ENCODE measurements at regions not wholly inside any gene's neighbourhood (a gene's known extent, or its start where the extent isn't known, plus 50 kb on each side); places are given as distances from the start of the nearest gene placed in this dataset.

- Histone ChIP-seq H3K27me3 (ENCODE audit: control insufficient read depth in 3 of 3, insufficient read depth in 3 of 3, low read length in 3 of 3) (no peaks in the 10 kb centered on the region), H3K9me3 (ENCODE audit: control insufficient read depth in 3 of 3, low read length in 3 of 3) (no peaks in the 10 kb centered on the region), H3K4me1 (ENCODE audit: control insufficient read depth in 3 of 3, insufficient read depth in 3 of 3, low read length in 3 of 3) (no peaks in the 10 kb centered on the region), H3K4me3 (ENCODE audit: low read length in 3 of 3) (no peak overlapping the region), H3K9ac (ENCODE audit: low read depth in 1 of 3, low read length in 3 of 3) (no peak overlapping the region), H3K27ac (ENCODE audit: low read depth, low read length) (no peak overlapping the region), H3K36me3 (ENCODE audit: control insufficient read depth in 3 of 3, insufficient read depth in 3 of 3, low read length in 3 of 3) (no peaks in the 10 kb centered on the region)
Measured at GRCh38 chr6:19070520-19070919, 683.4 kb downstream of the RNF144B start.

- Histone ChIP-seq H3K9me3 (ENCODE audit: control insufficient read depth in 3 of 3, low read length in 3 of 3) (no peaks in the 10 kb centered on the region), H3K4me3 (ENCODE audit: low read length in 3 of 3) (no peak overlapping the region), H3K27ac (ENCODE audit: low read depth, low read length) (no peak overlapping the region), H3K9ac (ENCODE audit: low read depth in 1 of 3, low read length in 3 of 3) (no peak overlapping the region), H3K36me3 (ENCODE audit: control insufficient read depth in 3 of 3, insufficient read depth in 3 of 3, low read length in 3 of 3) (no peaks in the 10 kb centered on the region), H3K4me1 (ENCODE audit: control insufficient read depth in 3 of 3, insufficient read depth in 3 of 3, low read length in 3 of 3) (no peaks in the 10 kb centered on the region), H3K27me3 (ENCODE audit: control insufficient read depth in 3 of 3, insufficient read depth in 3 of 3, low read length in 3 of 3) (no peaks in the 10 kb centered on the region)
Measured at GRCh38 chr6:19083801-19084200, 696.7 kb downstream of the RNF144B start.

GRCh38 chr6:19086480-19086879, 699.3 kb downstream of the RNF144B start:
- Histone ChIP-seq H3K36me3 (ENCODE audit: control insufficient read depth in 3 of 3, insufficient read depth in 3 of 3, low read length in 3 of 3) (no peaks in the 10 kb centered on the region), H3K4me3 (ENCODE audit: low read length in 3 of 3) (no peak overlapping the region), H3K9ac (ENCODE audit: low read depth in 1 of 3, low read length in 3 of 3) (no peak overlapping the region), H3K4me1 (ENCODE audit: control insufficient read depth in 3 of 3, insufficient read depth in 3 of 3, low read length in 3 of 3) (no peaks in the 10 kb centered on the region), H3K9me3 (ENCODE audit: control insufficient read depth in 3 of 3, low read length in 3 of 3) (no peaks in the 10 kb centered on the region), H3K27ac (ENCODE audit: low read depth, low read length) (no peak overlapping the region), H3K27me3 (ENCODE audit: control insufficient read depth in 3 of 3, insufficient read depth in 3 of 3, low read length in 3 of 3) (no peaks in the 10 kb centered on the region)

DNA sequence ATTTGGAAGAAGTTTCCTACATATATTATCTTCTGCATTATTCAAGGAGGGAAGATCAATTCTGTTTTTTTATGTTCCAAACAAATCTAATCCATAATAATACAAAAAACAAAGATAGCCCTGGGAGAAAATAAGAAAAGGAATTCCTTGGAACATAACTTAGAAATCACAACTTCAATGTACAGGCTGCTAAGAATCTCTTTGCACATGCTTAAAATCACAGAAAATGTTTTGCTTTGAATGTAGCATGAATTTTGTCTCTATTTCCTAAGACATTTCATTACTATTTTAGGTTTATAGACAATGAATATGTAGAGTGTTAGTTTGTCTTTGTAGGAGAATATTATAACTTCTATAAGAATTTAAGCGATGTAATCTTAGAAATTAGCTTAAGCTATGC, 700.1 kb downstream of the RNF144B start:
- Histone ChIP-seq H3K27me3 (ENCODE audit: control insufficient read depth in 3 of 3, insufficient read depth in 3 of 3, low read length in 3 of 3) (no peaks in the 10 kb centered on the region), H3K4me1 (ENCODE audit: control insufficient read depth in 3 of 3, insufficient read depth in 3 of 3, low read length in 3 of 3) (no peaks in the 10 kb centered on the region), H3K9ac (ENCODE audit: low read depth in 1 of 3, low read length in 3 of 3) (no peak overlapping the region), H3K36me3 (ENCODE audit: control insufficient read depth in 3 of 3, insufficient read depth in 3 of 3, low read length in 3 of 3) (no peaks in the 10 kb centered on the region), H3K27ac (ENCODE audit: low read depth, low read length) (no peak overlapping the region), H3K9me3 (ENCODE audit: control insufficient read depth in 3 of 3, low read length in 3 of 3) (no peaks in the 10 kb centered on the region), H3K4me3 (ENCODE audit: low read length in 3 of 3) (no peak overlapping the region)

DNA sequence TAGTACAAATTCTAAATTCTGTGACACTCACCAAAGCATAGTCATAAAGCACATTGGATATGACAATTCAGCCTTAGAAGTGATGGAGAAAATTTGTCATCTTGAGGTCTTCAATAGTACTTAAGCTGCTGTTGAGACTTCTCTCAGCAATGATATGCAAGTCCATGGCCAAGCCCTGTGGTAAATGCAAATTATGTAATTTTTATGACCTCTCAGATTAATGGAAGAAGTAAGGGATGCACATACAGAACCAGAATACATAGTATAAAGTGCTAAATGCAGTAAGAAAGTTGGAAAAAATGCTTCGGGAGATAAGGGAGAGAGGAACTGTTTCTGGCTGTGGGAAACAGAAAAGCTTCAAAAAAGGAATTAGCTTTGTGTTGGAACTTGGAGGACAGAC, 700.7 kb downstream of the RNF144B start:
- no peaks in the 10 kb centered on the region for H3K36me3 ChIP-seq (ENCODE audit: control insufficient read depth in 3 of 3, insufficient read depth in 3 of 3, low read length in 3 of 3)
- H3K27ac ChIP-seq (ENCODE audit: low read depth, low read length): no peak overlapping the region
- H3K9me3 ChIP-seq (ENCODE audit: control insufficient read depth in 3 of 3, low read length in 3 of 3): no peaks in the 10 kb centered on the region

DNA sequence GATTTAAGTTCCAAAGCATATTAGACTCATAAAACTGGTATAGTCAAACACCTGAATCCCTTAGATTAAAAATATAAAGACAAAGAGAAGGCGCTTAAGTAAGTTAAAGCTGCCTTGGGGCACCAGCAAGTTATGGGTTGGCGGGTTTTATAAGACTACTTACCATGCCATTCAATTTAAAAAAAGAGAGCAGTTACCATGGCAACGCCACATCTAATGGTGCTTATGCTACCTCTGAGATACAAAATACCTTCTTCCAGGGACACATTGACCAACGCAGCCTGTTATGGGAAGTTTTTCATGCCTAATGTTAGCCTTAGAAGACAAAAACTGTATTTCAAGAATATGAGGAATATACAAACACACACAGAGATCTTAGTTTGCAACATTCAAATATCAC, 713.6 kb downstream of the RNF144B start:
- Histone ChIP-seq H3K36me3 (ENCODE audit: control insufficient read depth in 3 of 3, insufficient read depth in 3 of 3, low read length in 3 of 3) (no peaks in the 10 kb centered on the region), H3K4me3 (ENCODE audit: low read length in 3 of 3) (no peak overlapping the region), H3K27me3 (ENCODE audit: control insufficient read depth in 3 of 3, insufficient read depth in 3 of 3, low read length in 3 of 3) (no peaks in the 10 kb centered on the region), H3K9ac (ENCODE audit: low read depth in 1 of 3, low read length in 3 of 3) (no peak overlapping the region), H3K4me1 (ENCODE audit: control insufficient read depth in 3 of 3, insufficient read depth in 3 of 3, low read length in 3 of 3) (no peaks in the 10 kb centered on the region), H3K27ac (ENCODE audit: low read depth, low read length) (no peak overlapping the region), H3K9me3 (ENCODE audit: control insufficient read depth in 3 of 3, low read length in 3 of 3) (no peaks in the 10 kb centered on the region)

More for the DNA sequence above, 700.7 kb downstream of the RNF144B start:
- no peak overlapping the region for H3K9ac ChIP-seq (ENCODE audit: low read depth in 1 of 3, low read length in 3 of 3)
- H3K4me1 ChIP-seq (ENCODE audit: control insufficient read depth in 3 of 3, insufficient read depth in 3 of 3, low read length in 3 of 3): no peaks in the 10 kb centered on the region
- no peaks in the 10 kb centered on the region for H3K27me3 ChIP-seq (ENCODE audit: control insufficient read depth in 3 of 3, insufficient read depth in 3 of 3, low read length in 3 of 3)
- H3K4me3 ChIP-seq (ENCODE audit: low read length in 3 of 3): no peak overlapping the region

GRCh38 chr6:19102936-19103335, 715.8 kb downstream of the RNF144B start:
- Histone ChIP-seq H3K4me1 (ENCODE audit: control insufficient read depth in 3 of 3, insufficient read depth in 3 of 3, low read length in 3 of 3) (no peaks in the 10 kb centered on the region), H3K27ac (ENCODE audit: low read depth, low read length) (no peak overlapping the region), H3K27me3 (ENCODE audit: control insufficient read depth in 3 of 3, insufficient read depth in 3 of 3, low read length in 3 of 3) (no peaks in the 10 kb centered on the region), H3K9me3 (ENCODE audit: control insufficient read depth in 3 of 3, low read length in 3 of 3) (no peaks in the 10 kb centered on the region), H3K4me3 (ENCODE audit: low read length in 3 of 3) (no peak overlapping the region), H3K9ac (ENCODE audit: low read depth in 1 of 3, low read length in 3 of 3) (no peak overlapping the region), H3K36me3 (ENCODE audit: control insufficient read depth in 3 of 3, insufficient read depth in 3 of 3, low read length in 3 of 3) (no peaks in the 10 kb centered on the region)

GRCh38 chr6:19107468-19107867, 720.3 kb downstream of the RNF144B start:
- H3K27me3 ChIP-seq (ENCODE audit: control insufficient read depth in 3 of 3, insufficient read depth in 3 of 3, low read length in 3 of 3): no peaks in the 10 kb centered on the region
- H3K4me3 ChIP-seq (ENCODE audit: low read length in 3 of 3): no peak overlapping the region
- H3K9me3 ChIP-seq (ENCODE audit: control insufficient read depth in 3 of 3, low read length in 3 of 3): no peaks in the 10 kb centered on the region
- H3K9ac ChIP-seq (ENCODE audit: low read depth in 1 of 3, low read length in 3 of 3): no peak overlapping the region
- H3K27ac ChIP-seq (ENCODE audit: low read depth, low read length): no peak overlapping the region
- no peaks in the 10 kb centered on the region for H3K36me3 ChIP-seq (ENCODE audit: control insufficient read depth in 3 of 3, insufficient read depth in 3 of 3, low read length in 3 of 3)
- H3K4me1 ChIP-seq (ENCODE audit: control insufficient read depth in 3 of 3, insufficient read depth in 3 of 3, low read length in 3 of 3): no peaks in the 10 kb centered on the region

- H3K27ac ChIP-seq (ENCODE audit: low read depth, low read length): no peak overlapping the region
- H3K4me3 ChIP-seq (ENCODE audit: low read length in 3 of 3): no peak overlapping the region
Measured at GRCh38 chr6:19121521-19121920, 715.6 kb upstream of the ID4 start.

GRCh38 chr6:19127081-19127480, 710.1 kb upstream of the ID4 start:
- Histone ChIP-seq H3K36me3 (ENCODE audit: control insufficient read depth in 3 of 3, insufficient read depth in 3 of 3, low read length in 3 of 3) (no peaks in the 10 kb centered on the region), H3K9me3 (ENCODE audit: control insufficient read depth in 3 of 3, low read length in 3 of 3) (no peaks in the 10 kb centered on the region), H3K27ac (ENCODE audit: low read depth, low read length) (no peak overlapping the region), H3K9ac (ENCODE audit: low read depth in 1 of 3, low read length in 3 of 3) (no peak overlapping the region), H3K27me3 (ENCODE audit: control insufficient read depth in 3 of 3, insufficient read depth in 3 of 3, low read length in 3 of 3) (no peaks in the 10 kb centered on the region), H3K4me3 (ENCODE audit: low read length in 3 of 3) (no peak overlapping the region), H3K4me1 (ENCODE audit: control insufficient read depth in 3 of 3, insufficient read depth in 3 of 3, low read length in 3 of 3) (no peaks in the 10 kb centered on the region)

More at GRCh38 chr6:19121521-19121920, 715.6 kb upstream of the ID4 start:
- Histone ChIP-seq H3K9me3 (ENCODE audit: control insufficient read depth in 3 of 3, low read length in 3 of 3) (no peaks in the 10 kb centered on the region), H3K27me3 (ENCODE audit: control insufficient read depth in 3 of 3, insufficient read depth in 3 of 3, low read length in 3 of 3) (no peaks in the 10 kb centered on the region), H3K4me1 (ENCODE audit: control insufficient read depth in 3 of 3, insufficient read depth in 3 of 3, low read length in 3 of 3) (no peaks in the 10 kb centered on the region), H3K36me3 (ENCODE audit: control insufficient read depth in 3 of 3, insufficient read depth in 3 of 3, low read length in 3 of 3) (no peaks in the 10 kb centered on the region), H3K9ac (ENCODE audit: low read depth in 1 of 3, low read length in 3 of 3) (no peak overlapping the region)

GRCh38 chr6:19128701-19129100, 708.5 kb upstream of the ID4 start:
- no peaks in the 10 kb centered on the region for H3K9me3 ChIP-seq (ENCODE audit: control insufficient read depth in 3 of 3, low read length in 3 of 3)
- no peak overlapping the region for H3K4me3 ChIP-seq (ENCODE audit: low read length in 3 of 3)
- no peaks in the 10 kb centered on the region for H3K36me3 ChIP-seq (ENCODE audit: control insufficient read depth in 3 of 3, insufficient read depth in 3 of 3, low read length in 3 of 3)
- H3K9ac ChIP-seq (ENCODE audit: low read depth in 1 of 3, low read length in 3 of 3): no peak overlapping the region
- no peaks in the 10 kb centered on the region for H3K27me3 ChIP-seq (ENCODE audit: control insufficient read depth in 3 of 3, insufficient read depth in 3 of 3, low read length in 3 of 3)
- no peak overlapping the region for H3K27ac ChIP-seq (ENCODE audit: low read depth, low read length)
- H3K4me1 ChIP-seq (ENCODE audit: control insufficient read depth in 3 of 3, insufficient read depth in 3 of 3, low read length in 3 of 3): no peaks in the 10 kb centered on the region

Measured in skeletal muscle tissue (tissue), 3 donors.